NCI-H69 (cell line): ENCODE measurements at regions not wholly inside any gene's neighbourhood (a gene's known extent, or its start where the extent isn't known, plus 50 kb on each side); places are given as distances from the start of the nearest gene placed in this dataset.

ENCODE experiments used
- DNase-seq: peaks from one replicate; lab custom pipeline; 2025; lab: John Stamatoyannopoulos, UW

DNA sequence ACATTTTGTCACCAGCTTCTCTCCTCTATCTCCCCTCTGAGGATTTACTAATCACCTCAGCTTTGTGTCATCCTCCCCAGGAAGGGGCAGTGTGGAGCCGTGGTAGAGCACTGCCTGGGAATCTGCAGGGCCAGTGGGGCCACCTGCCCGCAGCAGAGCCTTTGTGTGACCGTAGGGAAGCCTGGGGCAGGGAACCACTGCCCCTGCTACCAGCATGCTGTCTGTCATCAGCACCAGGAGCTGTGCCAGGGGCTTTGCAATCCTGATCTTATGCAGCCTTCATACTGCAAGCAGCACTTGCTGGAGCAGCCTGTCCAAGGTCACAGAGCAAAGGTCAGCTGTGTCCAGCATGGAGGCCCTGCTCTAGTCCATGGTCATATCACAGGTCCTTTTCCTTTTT is 170.2 kb upstream of the IL12A start:
- DNase-seq: peak; percentile 35

DNA sequence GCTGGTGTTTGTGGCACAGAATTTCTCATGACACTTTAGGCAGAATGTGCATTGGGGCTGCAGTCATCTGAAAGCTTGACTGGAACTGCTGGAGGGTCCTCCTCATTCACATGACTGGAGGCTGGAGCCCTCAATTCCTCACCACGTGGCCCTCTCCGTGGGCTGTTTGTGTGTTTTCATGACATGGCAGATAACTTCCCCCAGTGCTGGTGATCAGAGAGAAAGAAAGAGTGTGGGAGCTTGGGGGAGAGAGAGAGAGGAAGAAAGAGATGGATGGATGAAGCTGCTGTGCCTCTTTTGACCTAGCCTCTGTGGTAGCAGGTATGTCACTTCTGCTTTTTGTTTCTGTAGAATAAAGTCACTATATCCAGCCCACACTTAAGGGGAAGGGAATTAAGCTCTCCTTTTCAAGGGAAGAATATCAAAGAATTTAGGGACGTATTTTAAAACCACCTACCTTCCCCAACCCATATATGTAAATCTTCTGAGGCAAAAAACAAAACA is 169.6 kb upstream of the IL12A start:
- no peak for DNase-seq

DNA sequence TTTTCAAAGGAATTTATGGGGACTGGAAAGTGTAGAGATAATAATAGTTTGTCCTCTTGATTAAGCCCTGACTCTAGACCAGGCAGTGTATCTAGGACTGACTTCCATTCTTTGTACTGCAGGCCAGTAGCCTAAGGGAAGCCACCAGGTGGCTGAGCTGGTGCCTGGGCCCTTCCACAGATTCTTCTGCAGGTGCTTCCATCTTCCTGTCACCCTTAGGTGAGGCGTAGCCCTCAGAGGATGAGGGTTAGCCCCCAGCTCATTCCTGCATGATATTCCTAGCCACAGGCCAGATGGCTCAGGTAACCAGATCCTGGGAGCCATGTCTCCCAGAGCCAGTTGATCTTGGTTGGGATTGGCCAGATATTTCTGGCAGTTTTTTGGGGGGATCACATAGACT is 169.0 kb upstream of the IL12A start:
- peak; percentile 34 for DNase-seq

DNA sequence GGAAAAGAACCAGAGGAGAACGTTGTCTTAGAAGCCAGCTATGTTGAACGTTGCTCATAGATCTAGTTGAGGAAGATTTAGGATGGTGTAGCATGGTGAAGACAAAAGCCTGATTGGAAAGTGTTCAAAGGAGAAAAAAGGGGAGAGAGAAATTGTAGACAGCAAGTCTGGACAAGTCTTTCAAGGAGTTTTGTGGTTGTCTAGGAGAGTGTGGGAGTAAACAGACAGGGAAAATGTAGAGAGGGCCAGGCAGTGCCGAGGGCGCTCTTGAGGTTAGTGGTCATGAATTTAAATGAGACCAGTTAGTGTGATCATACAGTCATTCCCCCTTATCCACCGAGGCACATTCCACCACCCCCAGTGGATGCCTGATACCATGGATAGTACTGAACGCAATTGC is 167.5 kb upstream of the IL12A start:
- DNase-seq: no peak

DNA sequence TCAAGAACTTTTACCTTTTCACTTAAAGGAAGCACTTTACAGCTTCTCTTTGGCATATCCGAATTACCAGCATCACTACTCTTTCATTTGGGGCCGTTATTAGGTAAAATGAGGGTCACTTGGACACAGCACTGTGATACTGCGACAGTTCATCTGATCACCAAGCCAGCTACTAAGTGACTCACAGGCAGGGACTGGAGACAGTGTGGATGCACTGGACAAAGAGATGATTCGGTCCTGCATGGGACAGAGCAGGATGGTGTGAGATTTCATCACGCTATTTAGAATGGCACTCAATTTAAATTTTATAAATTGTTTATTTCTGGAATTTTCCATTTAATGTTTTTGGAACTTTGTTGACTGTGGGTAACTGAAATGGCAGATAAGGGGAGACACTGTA is 166.9 kb upstream of the IL12A start:
- no peak for DNase-seq

DNA sequence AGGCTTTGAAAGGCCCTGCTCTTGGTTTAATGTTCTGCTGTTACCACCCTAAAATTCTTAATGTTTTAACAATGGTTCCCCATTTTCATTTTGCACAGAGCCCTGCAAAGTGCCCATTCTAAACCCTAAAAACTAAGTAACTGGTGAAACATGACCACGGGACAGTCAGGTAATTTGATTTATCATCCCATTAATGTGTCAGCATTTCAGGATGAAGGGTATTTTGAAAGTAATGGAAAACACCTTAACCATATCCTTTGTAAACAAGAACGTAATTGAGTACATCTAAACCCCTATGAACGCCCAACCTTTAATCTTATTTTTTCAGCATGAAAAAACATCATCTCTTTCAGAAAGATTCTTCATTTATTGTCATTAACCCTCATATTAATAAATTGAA is 164.9 kb upstream of the IL12A start:
- peak; percentile 43 for DNase-seq

DNA sequence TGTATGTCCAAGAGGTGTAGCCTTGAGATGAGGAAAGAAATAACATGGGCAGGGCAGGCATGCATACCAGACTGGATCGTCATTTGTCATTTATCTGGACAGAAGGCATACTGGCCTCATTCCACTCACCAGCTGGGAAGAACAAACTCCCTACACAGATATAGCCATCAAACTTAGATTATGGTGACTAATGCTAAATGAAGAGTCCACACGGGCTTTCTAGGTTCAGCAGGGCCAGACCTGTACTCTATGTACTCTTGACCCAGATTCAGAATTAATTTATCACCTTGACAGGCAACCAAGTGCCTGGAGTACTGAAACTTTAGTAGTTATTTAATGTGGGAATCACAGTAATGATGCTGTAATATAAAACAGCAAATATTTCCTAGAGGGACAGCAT is 164.3 kb upstream of the IL12A start:
- peak; percentile 89 for DNase-seq

DNA sequence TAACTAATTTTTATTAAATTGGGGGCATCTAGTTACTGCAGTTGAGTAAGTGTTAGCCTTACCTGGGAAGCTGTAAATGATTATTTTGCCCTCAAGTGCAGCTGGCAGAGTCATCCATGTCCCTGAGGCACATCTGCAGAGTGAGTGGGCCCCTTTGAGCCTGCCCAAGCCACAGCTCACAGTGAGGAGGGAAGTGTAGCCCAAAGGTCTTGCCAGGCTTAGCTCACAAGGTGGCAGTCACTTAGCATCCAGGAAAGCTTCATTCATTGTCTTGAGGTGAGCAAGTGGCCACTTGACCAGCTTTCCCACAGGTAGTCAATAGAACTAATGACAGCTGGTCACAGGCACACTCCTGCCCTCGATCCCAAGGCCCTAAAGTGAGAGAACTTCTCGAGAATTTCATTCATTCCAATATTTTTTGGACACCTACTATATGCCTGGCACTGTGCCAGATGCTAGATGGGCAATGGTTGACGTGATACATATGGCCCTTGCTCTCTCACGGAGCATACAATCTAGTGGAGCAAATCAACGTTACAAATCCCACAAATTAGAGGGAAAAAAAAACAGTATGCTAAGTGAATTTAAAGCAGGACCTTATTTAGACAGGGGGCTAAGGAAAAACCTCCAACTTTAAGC is 163.3 kb upstream of the IL12A start:
- peak; percentile 80 for DNase-seq

DNA sequence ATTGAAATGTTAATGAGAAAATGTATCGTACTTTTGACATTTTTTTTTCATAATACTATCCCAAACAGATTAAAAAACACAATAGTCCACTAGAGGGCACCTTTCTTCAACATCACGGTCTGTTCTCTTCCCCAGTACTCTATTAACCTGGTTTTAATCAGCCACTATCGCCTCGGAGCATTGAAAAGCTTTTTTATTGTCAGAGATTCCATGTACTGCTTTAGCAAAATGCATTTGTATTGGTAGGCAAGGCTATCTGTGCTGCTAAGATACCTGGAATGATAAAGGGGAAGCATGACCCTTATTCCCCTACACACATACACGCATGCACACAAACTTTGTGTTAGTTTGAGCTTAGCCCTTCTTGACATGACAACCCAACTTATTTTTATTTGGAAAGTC is 160.1 kb upstream of the IL12A start:
- DNase-seq: peak; percentile 81

DNA sequence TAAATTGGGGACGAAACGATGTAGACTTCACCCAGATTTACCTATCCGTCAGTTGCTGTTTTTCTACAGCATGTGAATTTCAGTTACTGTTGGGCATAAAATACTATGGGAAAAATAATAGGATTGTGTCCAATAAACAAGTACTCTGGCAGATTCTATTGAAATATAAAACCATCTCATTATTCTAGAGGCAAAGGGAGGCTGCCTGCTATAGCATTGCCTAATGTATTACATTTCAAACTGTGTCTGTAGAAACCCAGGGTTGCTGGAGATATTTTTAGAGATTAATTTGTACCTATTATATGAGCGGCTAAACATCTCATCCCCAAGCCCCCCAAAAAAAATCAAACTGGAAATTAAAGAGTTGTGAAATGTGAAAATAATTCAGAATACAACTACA is 159.6 kb upstream of the IL12A start:
- peak; percentile 59 for DNase-seq

DNA sequence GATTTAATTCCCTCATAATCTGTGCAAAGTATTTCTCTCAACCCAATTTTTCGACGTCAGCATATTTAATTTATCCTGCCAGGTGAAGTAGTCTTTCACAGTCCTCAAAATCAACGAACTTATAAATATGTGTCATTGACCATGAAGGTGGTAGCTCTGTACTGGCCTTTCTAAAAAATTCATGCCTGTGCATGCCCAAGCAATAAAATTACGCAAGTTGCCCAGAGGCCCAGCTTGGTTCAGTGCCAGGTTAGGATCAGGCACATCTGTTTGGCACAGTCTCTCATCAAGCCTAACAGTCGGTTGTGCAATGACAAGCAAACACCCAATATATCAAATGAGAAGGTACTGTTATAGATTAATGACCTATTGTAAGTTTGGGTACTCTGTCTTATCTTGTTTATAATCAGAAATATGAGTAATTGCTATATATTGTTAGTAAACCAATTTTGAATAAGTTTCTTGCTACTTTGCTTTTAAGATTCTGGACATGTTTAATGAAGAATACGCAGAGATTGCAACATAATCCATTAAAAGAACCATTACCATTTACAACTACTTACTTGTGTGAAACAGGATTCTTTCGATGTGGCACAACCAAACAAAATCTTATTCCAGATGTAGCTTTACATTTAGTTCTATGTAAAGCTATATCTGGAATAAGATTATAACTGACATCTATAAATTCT is 159.0 kb upstream of the IL12A start:
- peak; percentile 96 for DNase-seq

DNA sequence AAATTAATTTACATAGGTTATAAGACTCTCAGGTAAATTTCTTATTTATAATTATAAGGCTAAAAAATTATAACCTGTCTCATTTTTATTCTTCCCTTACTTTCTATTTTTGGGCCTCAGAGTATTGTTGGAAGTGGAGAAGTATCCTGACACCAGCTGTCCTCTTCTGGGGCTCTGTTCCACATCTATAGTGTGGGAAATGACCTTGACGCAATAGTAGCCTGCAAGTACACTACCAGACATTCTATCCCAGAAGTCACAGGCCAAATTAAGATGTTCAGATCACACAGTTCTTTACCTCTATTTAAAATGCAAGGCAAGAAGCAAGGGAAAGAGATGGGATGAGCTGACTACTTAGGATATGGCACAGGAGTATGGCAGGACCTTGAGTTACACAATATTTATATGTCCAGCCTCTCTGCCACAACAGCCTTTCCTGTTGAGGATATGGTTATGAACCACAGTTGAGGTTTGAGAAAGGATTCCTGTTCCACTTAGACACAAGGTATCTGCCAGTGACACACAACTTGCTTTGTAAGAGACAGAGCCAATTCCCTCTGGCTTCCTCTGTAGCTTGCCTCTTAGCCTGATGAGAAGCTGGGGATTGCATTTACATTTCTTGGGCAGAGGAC is 158.0 kb upstream of the IL12A start:
- DNase-seq: peak; percentile 64

DNA sequence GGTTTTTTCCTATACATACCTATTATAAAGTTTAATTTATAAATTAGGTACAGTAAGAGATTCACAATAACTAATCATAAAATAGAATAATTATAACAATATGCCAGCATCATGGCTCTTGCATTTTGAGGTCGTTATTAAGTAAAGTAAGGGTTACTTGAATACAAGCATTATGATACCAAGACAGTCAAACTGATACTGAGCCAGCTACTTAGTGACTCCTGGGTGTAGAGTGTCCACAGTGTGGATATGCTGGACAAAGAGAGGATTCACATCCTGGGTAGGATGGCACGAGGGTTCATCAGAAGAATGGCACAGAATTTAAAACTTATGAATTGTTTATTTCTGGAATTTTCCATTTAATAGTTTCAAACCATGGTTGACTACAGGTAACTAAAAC is 157.2 kb upstream of the IL12A start:
- DNase-seq: peak; percentile 76

DNA sequence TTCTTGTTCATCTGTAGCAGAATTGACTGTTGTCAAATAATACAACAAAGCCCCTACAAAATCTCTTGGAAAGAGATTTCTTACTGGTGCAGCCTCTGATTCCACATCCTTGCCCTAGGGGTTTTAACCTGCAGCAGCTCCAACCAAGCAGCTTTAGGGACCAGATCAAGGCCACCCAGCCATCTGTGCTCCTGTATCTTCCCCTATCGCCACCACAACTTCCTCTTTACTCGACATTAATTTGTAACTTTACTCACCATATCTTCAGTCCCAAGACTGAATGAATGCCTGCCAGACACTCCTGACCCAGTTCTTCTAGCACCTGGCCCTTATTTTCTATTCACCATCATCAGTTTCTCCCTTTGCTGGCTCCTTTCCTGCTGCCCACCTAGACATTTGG is 156.6 kb upstream of the IL12A start:
- DNase-seq: peak; percentile 89

DNA sequence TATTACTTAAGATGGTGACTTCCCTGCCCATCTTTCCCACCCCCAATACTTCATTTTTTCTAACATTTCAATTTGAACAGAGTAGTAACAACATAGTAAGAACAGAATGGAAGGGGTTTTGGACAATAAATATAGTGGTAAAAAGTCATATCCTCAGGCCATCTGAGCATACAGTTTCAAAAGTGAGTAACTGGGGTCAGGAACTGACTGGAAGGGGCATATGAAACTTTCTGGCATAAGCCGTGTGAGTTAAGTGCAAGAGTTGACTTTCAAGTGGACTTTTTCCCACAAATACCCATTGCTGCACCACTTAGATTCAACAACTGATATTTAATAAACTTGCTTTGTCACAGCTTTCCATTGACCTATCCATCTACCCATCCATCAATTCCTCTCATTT is 153.5 kb upstream of the IL12A start:
- DNase-seq: no peak

DNA sequence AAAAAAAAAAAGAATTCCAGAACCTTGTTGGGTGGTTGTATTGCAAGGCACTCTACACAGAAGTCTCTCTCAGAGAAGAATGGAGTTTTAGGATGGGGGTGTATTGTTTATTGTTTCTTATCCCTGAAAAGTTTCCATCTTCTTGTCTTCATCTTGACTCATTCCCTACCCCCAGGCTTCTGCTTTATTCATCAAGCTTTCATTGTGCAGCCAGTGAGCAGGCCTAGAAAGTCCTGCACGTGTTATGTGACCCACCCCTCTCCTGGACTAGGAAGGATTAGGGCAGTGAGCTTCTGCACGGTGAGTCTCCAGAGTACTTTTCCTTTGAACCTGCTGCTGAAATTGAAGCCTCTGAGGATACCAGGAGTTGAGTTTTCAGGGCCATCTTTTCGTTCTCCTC is 150.9 kb upstream of the IL12A start:
- no peak for DNase-seq

DNA sequence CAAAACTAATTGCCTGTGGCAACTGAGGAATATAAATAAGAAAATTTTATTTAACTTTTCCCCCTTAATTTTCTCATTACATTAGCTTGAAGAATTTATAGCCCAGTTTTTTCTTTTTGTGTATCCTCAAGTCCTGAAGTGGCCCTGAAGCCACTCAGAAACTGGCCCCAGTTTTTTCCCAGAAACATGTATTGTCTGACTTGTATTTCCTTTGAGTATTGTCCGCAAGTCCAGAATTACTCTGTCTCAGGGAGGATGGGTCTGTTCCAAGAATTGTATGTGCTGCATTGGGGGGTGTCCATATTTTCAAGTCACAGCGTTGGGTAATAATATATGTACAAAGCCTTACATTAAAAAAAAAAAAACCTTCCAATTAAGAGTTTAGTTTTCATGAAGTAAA is 149.7 kb upstream of the IL12A start:
- no peak for DNase-seq

DNA sequence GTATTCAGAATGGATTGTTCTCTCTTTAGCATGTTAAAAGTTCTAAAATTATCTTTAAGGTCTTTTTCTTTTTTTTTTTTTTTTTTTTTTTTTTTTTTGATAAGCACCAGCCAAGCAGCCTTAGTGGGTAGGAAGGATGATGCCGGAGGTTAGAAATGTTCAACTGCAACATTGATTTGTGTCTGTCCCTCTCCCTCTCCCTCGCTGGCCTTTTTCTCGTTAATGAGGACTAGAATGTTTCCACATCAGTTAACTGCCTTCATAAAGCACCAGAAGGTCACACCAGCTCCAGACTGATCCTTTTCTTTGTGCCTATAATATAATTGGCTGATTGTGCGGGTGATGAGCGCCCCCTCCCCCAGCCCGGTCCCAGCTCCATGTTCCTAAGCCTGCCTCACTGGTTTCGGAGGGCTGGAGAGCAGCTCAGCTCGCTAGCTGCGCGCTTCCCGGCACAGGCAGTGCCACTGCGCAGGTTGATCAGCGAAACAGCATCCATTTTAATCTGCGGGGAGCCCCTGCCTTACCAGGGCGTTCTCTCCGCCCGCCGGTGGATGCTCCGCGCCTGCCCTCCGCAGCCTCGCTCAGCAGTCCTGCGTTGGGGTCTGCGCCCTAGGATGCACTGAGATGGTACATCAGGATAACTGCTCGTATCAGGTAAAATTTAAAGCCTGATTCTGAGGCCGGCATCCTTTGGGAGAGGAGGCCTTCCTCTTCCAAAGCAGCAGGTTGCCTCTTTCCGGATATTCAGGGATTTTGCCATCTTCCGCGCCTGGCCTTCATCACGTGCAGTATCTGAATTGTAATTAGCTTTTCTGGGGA is 148.9 kb upstream of the IL12A start, which contains the start of gene SCHIP1:
Gene SCHIP1, plus strand, starts transcription at position 301 of the 819 bp plus-strand sequence.
- peak; percentile 94 for DNase-seq

DNA sequence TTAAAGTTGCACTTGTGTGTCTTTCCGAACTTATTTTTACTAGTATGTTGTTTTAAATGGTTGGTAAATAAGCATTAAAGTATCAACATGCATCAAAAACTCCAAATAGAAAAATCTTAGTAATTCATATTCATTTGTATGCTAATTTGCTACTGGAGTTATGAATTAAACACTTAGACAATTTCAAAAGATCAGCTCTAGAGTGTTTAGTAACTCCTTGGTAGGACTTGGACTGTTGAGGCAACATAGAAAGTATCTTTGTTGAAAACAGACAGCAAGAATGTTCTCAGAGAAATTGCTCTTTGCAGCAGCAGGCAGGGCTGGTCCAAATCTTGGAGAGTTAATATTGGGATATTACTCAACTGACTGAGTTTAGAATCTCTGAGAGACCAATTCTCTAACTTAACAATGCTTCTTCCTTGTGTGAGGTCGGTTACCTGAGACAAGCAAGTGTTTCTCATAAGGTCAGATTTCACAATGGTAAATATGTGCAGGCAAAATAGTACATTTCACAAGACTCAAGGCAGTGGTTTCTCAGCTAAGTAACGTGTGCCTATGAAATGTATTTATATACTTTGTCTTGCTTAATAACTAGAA is 147.8 kb upstream of the IL12A start:
- peak; percentile 48 for DNase-seq

DNA sequence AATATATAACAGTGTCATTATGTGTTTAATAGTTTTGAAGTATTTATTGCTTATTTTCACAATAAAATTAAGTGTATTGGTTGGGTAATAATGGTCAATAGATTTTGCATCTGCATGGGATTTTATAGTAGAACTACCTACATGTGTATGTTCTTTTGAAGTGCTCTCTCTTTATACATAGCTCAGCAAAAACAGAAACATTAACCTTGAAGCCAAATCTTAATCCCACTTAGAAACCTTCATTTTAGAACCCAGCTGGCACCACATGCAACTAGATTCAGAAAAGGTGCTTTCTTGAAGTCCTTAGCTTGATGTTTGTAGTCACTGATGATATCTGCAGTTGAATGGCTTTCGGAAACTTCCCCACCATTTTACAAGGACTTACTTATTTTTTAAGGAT is 146.9 kb upstream of the IL12A start:
- DNase-seq: no peak

DNA sequence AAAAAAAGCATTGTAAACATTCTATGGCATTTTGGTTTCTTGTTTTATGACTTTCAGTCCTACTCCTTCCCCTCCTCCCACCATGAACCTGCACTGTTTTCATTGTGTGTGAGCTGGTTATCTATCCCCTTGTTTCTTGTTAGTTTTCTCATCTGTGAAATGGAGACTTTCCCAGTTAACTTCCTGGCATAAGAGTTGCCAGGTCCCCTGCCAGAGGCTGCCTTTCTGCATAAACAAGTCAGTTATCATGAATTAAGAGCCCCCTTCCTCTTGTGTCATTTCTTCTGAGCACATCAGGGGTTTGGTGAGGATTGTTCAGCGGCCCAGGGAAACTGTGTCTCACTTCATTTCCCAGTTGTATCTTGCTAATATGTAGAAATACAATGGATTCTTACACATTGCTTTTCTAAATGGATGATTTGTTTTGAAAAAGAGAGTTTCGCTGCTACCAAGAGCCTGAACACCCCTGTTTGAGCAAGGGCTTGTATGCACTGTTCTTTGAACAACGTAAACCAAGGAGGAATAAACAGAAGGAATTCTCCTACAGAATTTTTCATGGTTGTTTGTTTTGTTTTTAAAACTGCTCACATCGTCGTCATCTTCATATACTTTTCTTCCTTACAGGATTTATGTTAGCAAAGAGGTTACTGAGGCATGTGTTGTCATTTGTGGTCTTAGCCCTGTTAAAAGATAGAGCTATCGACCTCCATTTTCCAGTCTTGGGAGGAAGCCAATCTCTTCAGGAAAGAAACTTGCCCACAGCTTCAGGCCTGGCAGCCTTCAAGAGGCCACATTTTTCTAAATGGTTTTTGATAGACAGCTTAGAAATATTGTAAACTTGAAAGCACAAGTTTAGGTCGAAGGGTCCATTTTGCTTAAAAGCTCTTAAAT is 144.6 kb upstream of the IL12A start:
- no peak for DNase-seq
